ENCODE measurements at regions not wholly inside any gene's neighbourhood (a gene's known extent, or its start where the extent isn't known, plus 50 kb on each side); places are given as distances from the start of the nearest gene placed in this dataset.

- Histone ChIP-seq H2AFZ (ENCODE audit: low read length) (no peak overlapping the region), H2BK120ac (ENCODE audit: low read depth, low read length, poor library complexity, severe bottlenecking) (no peak overlapping the region), H4K8ac (replicated peaks; ENCODE audit: insufficient read length, low read depth, low read length) (no peak overlapping the region), H3K27ac (ENCODE audit: insufficient read length, low read depth, low read length) (no peak overlapping the region), H3K23ac (ENCODE audit: insufficient read length, low read depth, low read length) (no peak overlapping the region), H3T11ph (ENCODE audit: low read length) (no peak overlapping the region), H3K56ac (ENCODE audit: insufficient read length, low read depth, low read length) (no peak overlapping the region), H2BK20ac (ENCODE audit: low read depth, low read length, poor library complexity, severe bottlenecking) (no peak overlapping the region), H3K4me2 (ENCODE audit: insufficient read depth, insufficient read length, low read length) (no peak overlapping the region), H2BK5ac (ENCODE audit: insufficient read length, low read length) (no peak overlapping the region), H3K4me1 (ENCODE audit: insufficient read depth, low read length) (no peaks in the 10 kb centered on the region), H3K9me3 (ENCODE audit: control insufficient read depth, low read depth, low read length) (no peaks in the 10 kb centered on the region), H3K79me2 (ENCODE audit: insufficient read depth, low read length) (no peaks in the 10 kb centered on the region), H2BK15ac (ENCODE audit: low read depth, low read length) (no peak overlapping the region), H3K14ac (ENCODE audit: insufficient read depth, low read length) (no peak overlapping the region), H4K91ac (ENCODE audit: insufficient read length, low read depth, low read length) (no peak overlapping the region), H3K79me1 (ENCODE audit: insufficient read depth, low read depth, low read length, poor library complexity, severe bottlenecking) (no peaks in the 10 kb centered on the region), H3K23me2 (ENCODE audit: insufficient read length, low read depth, low read length, poor library complexity, severe bottlenecking) (no peaks in the 10 kb centered on the region), H2AK5ac (ENCODE audit: insufficient read length, low read length) (no peak overlapping the region), H3K18ac (ENCODE audit: insufficient read length, low read depth, low read length) (no peak overlapping the region), H2BK12ac (ENCODE audit: insufficient read length, low read depth, low read length) (no peak overlapping the region), H4K5ac (ENCODE audit: insufficient read length, low read depth, low read length) (no peak overlapping the region), H3K27me3 (ENCODE audit: insufficient read depth, low read length) (no peaks in the 10 kb centered on the region), H4K20me1 (ENCODE audit: control insufficient read depth, insufficient read depth, insufficient read length) (no peaks in the 10 kb centered on the region), H3K4ac (ENCODE audit: low read depth, low read length) (no peak overlapping the region), H3K9ac (ENCODE audit: extremely low read depth, insufficient read length, low read length) (no peak overlapping the region)
- no peak for TF ChIP-seq CTCF (conservative IDR thresholded peaks at IDR 0.05)
- Mint-ChIP-seq H3K27me3 (ENCODE audit: low read depth) (peaks cover 4% of the 10 kb centered on the region), H3K4me3 (no peak overlapping the region), H3K27ac (no peak overlapping the region), H3K4me1 (peaks cover 0 to 2% of the 10 kb centered on the region in 2 experiments; a peak in 1 of 4 replicates), H3K36me3 (ENCODE audit: insufficient read depth in 1 of 3, low read depth in 3 of 3) (no peaks in the 10 kb centered on the region), H3K9me3 (no peaks in the 10 kb centered on the region)
- no CpG with 5 or more reads among the region's 3 CpGs for WGBS (ENCODE audit: extremely low coverage, insufficient read length, low lambda C conversion rate)
- no peak for DNase-seq
These were observed 210.0 kb upstream of the SSTR4 start for GRCh38 chr20:22825076-22825475.
